ENCODE measurements at regions not wholly inside any gene's neighbourhood (a gene's known extent, or its start where the extent isn't known, plus 50 kb on each side); places are given as distances from the start of the nearest gene placed in this dataset.

GRCh38 chr1:229195246-229195645 is 75.7 kb upstream of the RAB4A start:
- DNase-seq (ENCODE audit: low spot score) = no peak

- DNase-seq (ENCODE audit: low spot score) = no peak
Measured at GRCh38 chr1:229196404-229197264, 74.3 kb upstream of the RAB4A start.

GRCh38 chr1:229197265-229197585 is 73.7 kb upstream of the RAB4A start:
- no peak for DNase-seq (ENCODE audit: low spot score)

GRCh38 chr1:229199261-229200243 is 71.4 kb upstream of the RAB4A start:
- DNase-seq (ENCODE audit: low spot score) = no peak

- DNase-seq (ENCODE audit: low spot score) = no peak
Measured at GRCh38 chr1:229203030-229203751, 67.7 kb upstream of the RAB4A start.

GRCh38 chr1:229203991-229204632 is 66.8 kb upstream of the RAB4A start:
- no peak for DNase-seq (ENCODE audit: low spot score)

- no peak for DNase-seq (ENCODE audit: low spot score)
Measured at GRCh38 chr1:229204921-229205777, 65.8 kb upstream of the RAB4A start.

GRCh38 chr1:229205854-229206253 is 65.1 kb upstream of the RAB4A start:
- no peak for DNase-seq (ENCODE audit: low spot score)

GRCh38 chr1:229207916-229208315 is 63.0 kb upstream of the RAB4A start:
- no peak for DNase-seq (ENCODE audit: low spot score)

- no peak for DNase-seq (ENCODE audit: low spot score)
Measured at GRCh38 chr1:229208481-229208880, 62.4 kb upstream of the RAB4A start.

- no peak for DNase-seq (ENCODE audit: low spot score)
Measured at GRCh38 chr1:229209386-229209785, 61.5 kb upstream of the RAB4A start.

GRCh38 chr1:229209816-229210215 is 61.1 kb upstream of the RAB4A start:
- DNase-seq (ENCODE audit: low spot score) = no peak

- DNase-seq (ENCODE audit: low spot score) = no peak
Measured at GRCh38 chr1:229210844-229211243, 60.1 kb upstream of the RAB4A start.

- no peak for DNase-seq (ENCODE audit: low spot score)
Measured at GRCh38 chr1:229213797-229214196, 57.1 kb upstream of the RAB4A start.

- DNase-seq (ENCODE audit: low spot score) = no peak
Measured at GRCh38 chr1:229217716-229218115, 53.2 kb upstream of the RAB4A start.

- DNase-seq (ENCODE audit: low spot score) = no peak
Measured at GRCh38 chr1:229218612-229219025, 52.3 kb upstream of the RAB4A start.

- DNase-seq (ENCODE audit: low spot score) = no peak
Measured at GRCh38 chr1:229220163-229220846, 50.6 kb upstream of the RAB4A start.

- no peak for DNase-seq (ENCODE audit: low spot score)
Measured at GRCh38 chr1:229221106-229222019, 49.5 kb upstream of the RAB4A start.

Data from mesenteric fat pad (tissue), 1 donor.